Activated CD4-positive, alpha-beta T cell treated with anti-CD3 and anti-CD28 coated beads, Interleukin-2, amount 50 U/mL, for 48 hours (primary cell): ENCODE measurements at regions not wholly inside any gene's neighbourhood (a gene's known extent, or its start where the extent isn't known, plus 50 kb on each side); places are given as distances from the start of the nearest gene placed in this dataset.
"Not testable (repeated sequence)": the region's sequence is repeated elsewhere in the genome, so short reads cannot be mapped to it uniquely, and the experiment has no call there.

Source experiments
- DNase-seq, 2 experiments: peaks; one replicate each; pipeline ENCODE4 v3.0.0-alpha.2; 2020

DNA sequence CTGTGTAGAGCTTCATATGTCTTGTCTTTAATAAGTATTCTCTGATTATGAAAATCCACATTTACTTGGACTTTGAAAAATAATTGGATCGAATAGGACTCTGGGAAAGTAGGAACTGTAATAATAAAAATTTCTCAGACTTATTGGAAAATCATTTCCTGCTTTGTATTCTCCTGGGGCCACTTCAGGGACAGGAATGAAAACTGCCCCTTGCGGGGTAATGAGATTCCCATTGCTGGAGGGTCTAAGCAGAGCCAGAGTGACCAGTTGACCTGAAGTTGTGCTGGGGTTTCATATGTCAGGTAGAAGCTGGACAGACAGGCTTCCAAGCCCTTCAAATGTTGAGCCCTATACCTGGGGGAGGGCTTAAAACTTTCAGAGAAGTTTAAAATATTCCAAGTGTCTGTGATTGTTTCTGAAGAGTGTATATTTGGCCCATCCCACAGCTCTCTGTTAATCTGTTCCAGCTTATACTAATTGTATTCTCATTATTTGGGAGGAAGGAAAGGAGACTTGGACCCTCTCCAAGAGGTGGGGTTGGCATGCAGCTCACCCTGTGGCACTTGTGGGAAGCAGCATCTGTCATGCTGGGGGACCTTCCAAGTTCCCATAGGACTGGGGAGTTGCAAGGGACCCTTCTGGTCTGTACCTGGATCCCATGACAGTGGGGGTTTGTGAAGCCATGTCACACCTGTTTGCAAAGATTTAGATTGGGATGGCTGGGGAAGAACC lies 268.7 kb upstream of the ATP5MC3 start:
- no peak for DNase-seq

DNA sequence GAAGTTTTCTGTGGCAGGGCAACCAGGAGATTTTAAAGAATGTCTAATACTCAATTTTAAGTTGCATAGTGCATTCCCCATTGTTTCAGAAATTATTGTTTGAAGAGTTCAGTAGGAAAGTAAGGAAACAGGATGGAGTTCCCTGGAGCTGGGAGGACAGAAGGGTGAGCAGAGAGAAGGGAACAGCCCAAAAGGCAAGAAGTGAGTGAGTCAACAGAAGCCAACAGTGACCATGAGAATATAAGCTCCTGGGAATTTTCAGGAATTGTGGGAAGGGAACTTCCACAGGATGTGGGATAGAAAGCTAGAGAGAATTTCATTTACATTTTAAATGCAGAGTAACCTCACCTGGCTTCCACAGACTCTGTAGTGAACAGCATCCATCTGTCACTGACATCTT lies 268.1 kb upstream of the ATP5MC3 start:
- DNase-seq, result no peak

DNA sequence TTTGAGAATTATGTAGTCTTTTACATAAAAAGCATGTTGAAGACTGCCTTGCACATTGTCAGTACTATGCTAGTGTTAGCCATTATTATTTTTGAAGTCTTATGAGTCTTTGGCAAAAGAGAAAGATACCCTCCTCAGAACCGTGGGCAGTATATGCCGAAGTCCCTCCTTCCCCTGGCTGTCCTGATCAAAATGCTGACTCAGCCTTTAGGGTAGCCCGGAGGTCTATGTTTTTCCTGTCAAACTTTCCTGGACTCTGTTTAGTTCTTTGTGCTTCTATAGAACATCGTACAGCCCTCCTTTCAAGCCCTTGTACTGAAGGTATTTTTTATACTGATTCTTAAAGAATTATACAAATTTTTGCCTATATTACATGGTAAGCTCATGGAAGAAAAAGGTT lies 264.7 kb upstream of the ATP5MC3 start:
- no peak for DNase-seq

- no peak for DNase-seq
These were observed 263.8 kb upstream of the ATP5MC3 start for GRCh38 chr2:175445281-175445680.

- DNase-seq, result no peak
These were observed 260.9 kb upstream of the ATP5MC3 start for GRCh38 chr2:175442441-175442840.

GRCh38 chr2:175441181-175441761 lies 259.8 kb upstream of the ATP5MC3 start:
- DNase-seq, result no peak

GRCh38 chr2:175439416-175439815 lies 257.9 kb upstream of the ATP5MC3 start:
- DNase-seq, result no peak

DNA sequence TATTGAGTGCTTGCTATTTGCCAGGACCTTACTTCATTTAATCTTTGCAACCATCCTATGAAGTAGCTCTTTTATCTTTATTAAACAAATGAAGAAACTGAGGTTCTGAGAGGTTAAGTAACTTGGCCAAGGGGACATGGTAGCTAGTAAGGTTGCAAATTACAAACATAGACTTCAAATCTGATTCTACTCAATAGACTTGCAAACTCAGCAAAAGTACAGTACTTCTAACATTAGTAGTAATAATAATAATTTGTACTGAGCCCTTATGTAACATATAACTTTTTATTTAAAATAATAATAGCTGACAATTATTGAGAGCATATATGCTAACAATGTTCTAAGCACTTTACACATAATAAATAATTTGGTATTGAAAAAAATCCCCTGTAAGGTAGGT lies 255.7 kb upstream of the ATP5MC3 start:
- no peak for DNase-seq

- no peak for DNase-seq
These were observed 254.6 kb upstream of the ATP5MC3 start for GRCh38 chr2:175436076-175436475.

DNA sequence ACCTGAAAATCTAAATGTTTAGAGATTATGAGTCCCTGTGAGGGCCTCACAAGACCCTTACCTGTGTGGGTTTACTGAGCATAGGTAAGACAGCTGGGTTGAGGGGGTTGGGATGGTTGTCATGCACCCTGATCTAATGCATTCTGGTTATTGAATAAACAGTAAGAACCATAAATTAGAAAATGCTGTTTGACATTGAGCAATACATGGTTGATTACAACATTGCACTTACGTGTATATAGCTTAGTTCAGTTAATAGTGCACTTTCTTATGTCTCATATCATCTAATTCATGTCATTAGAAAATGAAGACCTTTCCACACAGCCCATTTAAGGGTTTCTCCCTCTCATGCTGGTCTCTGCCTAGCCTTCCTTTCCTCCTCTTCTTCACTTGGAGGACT lies 253.5 kb upstream of the ATP5MC3 start:
- DNase-seq, result no peak

GRCh38 chr2:175432793-175433192 lies 251.3 kb upstream of the ATP5MC3 start:
- DNase-seq, result no peak

DNA sequence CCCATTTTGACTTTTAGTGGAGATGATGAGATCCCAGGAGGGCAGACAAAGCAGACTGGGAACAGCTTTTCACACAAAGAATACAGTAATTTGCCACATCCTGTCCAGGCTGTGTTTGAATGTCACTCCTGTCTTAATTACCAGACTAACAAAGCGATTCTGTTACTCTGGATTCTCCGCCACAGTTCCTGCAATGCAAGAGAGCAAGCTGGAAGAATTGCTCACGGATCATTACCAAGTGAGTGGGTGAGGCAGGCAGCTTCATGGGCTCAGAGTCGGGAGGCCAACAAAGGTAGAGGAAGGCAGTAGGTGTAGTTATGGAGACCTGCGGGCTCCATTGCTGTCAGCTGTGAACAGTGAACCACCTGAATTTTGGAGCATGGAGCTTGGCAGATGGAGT lies 250.5 kb upstream of the ATP5MC3 start:
- DNase-seq, result no peak

- DNase-seq, result no peak
These were observed 249.8 kb upstream of the ATP5MC3 start for GRCh38 chr2:175431101-175431946.

- DNase-seq, result no peak
These were observed 248.7 kb upstream of the ATP5MC3 start for GRCh38 chr2:175430236-175430635.

- DNase-seq, result no peak
These were observed 236.8 kb upstream of the ATP5MC3 start for GRCh38 chr2:175418224-175418835.

- peak; percentile 3 to 6 for DNase-seq
These were observed 233.5 kb upstream of the ATP5MC3 start for GRCh38 chr2:175414882-175415487.

GRCh38 chr2:175414191-175414881 lies 232.8 kb upstream of the ATP5MC3 start:
- DNase-seq, result no peak

DNA sequence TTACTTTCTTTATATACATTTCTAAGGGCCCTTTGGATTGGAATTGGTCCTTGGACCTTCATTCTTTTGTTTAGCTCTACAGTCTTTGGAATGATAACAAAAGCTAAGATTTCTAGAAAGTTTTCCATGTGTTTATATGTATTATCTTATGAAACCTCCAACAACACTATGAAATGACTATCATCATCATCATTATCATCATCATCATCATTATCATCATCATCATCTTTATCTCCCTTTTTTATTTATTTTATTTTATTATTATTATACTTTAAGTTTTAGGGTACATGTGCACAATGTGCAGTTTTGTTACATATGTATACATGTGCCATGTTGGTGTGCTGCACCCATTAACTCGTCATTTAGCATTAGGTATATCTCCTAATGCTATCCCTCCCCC lies 229.4 kb upstream of the ATP5MC3 start:
- DNase-seq, result not testable (repeated sequence)

DNA sequence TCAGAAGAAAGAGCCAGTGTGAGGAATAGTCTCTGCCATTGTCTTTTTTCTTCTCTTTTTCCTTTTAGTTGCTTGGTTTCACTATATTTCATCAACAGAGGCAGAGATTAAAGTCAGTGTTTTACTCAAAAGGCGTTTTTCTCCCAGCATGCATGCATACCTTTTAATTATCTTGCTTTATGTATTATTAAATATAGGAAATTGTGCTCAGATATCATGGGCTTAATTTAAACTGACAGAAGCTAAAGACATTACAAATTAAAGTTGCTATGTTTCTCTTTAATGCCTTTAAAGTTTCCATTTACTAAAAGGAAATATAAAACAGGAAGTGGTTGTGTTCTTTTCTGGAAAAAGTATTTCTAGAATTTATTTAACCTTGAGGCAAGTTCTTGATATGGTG lies 223.3 kb upstream of the ATP5MC3 start:
- DNase-seq, result no peak

- no peak for DNase-seq
These were observed 222.2 kb upstream of the ATP5MC3 start for GRCh38 chr2:175403599-175404221.

DNA sequence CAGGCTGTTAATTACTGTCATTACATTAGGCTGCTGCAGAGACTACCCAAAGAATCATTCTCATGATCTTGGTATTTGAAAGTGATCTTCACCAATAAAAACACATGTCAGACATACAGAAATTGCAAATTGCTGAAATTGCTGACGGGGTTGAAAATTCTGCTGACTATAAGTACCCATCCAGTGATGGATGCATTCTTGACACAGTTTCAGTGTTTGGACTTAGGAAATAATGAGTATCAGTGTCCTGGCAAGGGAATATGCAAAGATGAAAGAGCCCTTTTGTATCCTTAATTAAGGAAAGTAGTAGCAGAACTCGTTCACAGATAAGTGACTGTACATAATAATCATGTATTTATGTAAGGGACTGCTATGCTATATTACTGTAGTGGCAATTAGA lies 221.1 kb upstream of the ATP5MC3 start:
- DNase-seq, result no peak

GRCh38 chr2:175401956-175402469 lies 220.5 kb upstream of the ATP5MC3 start:
- no peak for DNase-seq
